DOHH2 (cell line): ENCODE measurements at regions not wholly inside any gene's neighbourhood (a gene's known extent, or its start where the extent isn't known, plus 50 kb on each side); places are given as distances from the start of the nearest gene placed in this dataset.

Source experiments
- EZH2phosphoT487 ChIP-seq: fragments of 200-600 bp; sonication (generic); IDR thresholded peaks from 2 replicates; pipeline ENCODE4 v1.6.1; 2017; ENCODE audit warnings: borderline replicate concordance, mild to moderate bottlenecking, antibody characterized with exemption, low read length, moderate library complexity, mixed read lengths
- TF ChIP-seq, protein P1 (sequence below): fragments of 200-600 bp; sonication (generic); IDR thresholded peaks from one replicate; pipeline ENCODE4 v1.5.1; 2014; ENCODE audit warnings: antibody characterized with exemption, mild to moderate bottlenecking, low read depth, low read length; ENCODE audit not compliant: poor library complexity, severe bottlenecking

DNA sequence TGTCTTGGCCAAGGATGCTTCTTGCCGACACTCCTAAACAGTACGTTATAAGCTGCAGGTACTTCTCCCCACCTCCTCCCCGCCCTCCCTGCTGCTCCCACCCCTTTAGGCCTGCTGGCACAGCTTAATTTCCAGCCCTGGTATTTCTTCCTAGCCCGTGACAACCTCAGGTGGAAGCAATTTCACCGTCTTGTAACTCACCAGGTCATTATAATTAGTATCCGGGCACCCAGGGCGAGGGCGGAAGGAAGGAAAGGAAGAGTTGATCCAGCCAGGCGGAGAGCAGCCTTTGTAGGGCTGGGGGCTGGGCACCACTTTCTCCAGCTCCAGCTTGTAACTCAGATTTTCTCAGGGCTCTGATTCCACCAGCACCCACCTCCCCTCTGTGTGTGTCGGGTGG is 153.5 kb upstream of the CSF3R start:
- TF ChIP-seq, protein P1, sequence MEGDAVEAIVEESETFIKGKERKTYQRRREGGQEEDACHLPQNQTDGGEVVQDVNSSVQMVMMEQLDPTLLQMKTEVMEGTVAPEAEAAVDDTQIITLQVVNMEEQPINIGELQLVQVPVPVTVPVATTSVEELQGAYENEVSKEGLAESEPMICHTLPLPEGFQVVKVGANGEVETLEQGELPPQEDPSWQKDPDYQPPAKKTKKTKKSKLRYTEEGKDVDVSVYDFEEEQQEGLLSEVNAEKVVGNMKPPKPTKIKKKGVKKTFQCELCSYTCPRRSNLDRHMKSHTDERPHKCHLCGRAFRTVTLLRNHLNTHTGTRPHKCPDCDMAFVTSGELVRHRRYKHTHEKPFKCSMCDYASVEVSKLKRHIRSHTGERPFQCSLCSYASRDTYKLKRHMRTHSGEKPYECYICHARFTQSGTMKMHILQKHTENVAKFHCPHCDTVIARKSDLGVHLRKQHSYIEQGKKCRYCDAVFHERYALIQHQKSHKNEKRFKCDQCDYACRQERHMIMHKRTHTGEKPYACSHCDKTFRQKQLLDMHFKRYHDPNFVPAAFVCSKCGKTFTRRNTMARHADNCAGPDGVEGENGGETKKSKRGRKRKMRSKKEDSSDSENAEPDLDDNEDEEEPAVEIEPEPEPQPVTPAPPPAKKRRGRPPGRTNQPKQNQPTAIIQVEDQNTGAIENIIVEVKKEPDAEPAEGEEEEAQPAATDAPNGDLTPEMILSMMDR, result no peak
- no peak for TF ChIP-seq EZH2phosphoT487
